ENCODE measurements at regions not wholly inside any gene's neighbourhood (a gene's known extent, or its start where the extent isn't known, plus 50 kb on each side); places are given as distances from the start of the nearest gene placed in this dataset.

- TF ChIP-seq, protein P1, sequence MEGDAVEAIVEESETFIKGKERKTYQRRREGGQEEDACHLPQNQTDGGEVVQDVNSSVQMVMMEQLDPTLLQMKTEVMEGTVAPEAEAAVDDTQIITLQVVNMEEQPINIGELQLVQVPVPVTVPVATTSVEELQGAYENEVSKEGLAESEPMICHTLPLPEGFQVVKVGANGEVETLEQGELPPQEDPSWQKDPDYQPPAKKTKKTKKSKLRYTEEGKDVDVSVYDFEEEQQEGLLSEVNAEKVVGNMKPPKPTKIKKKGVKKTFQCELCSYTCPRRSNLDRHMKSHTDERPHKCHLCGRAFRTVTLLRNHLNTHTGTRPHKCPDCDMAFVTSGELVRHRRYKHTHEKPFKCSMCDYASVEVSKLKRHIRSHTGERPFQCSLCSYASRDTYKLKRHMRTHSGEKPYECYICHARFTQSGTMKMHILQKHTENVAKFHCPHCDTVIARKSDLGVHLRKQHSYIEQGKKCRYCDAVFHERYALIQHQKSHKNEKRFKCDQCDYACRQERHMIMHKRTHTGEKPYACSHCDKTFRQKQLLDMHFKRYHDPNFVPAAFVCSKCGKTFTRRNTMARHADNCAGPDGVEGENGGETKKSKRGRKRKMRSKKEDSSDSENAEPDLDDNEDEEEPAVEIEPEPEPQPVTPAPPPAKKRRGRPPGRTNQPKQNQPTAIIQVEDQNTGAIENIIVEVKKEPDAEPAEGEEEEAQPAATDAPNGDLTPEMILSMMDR (conservative IDR thresholded peaks at IDR 0.05; ENCODE audit: low read depth, low read length), result no peak
- TF ChIP-seq FOS (IDR thresholded peaks at IDR 0.05; ENCODE audit: low read depth, low read length) (no peak), MAFK (IDR thresholded peaks at IDR 0.05; ENCODE audit: low read depth, low read length) (no peak), POLR2A (IDR thresholded peaks at IDR 0.05; ENCODE audit: low read depth, low read length) (no peak)
- Histone ChIP-seq H2AK5ac (ENCODE audit: low read depth, low read length) (no peak overlapping the region), H3K4me1 (ENCODE audit: control insufficient read depth, insufficient read depth, low read length) (peaks cover 6% of the 10 kb centered on the region; the same call in 1 of the 2 replicates), H3K4ac (ENCODE audit: low read depth, low read length) (no peak overlapping the region), H2BK5ac (ENCODE audit: low read depth, low read length, poor library complexity, severe bottlenecking) (no peak overlapping the region), H3K27me3 (ENCODE audit: control insufficient read depth, insufficient read depth, low read length) (no peaks in the 10 kb centered on the region), H3K23ac (ENCODE audit: low read depth, low read length) (no peak overlapping the region), H4K8ac (ENCODE audit: low read depth in 2 of 2, low read length in 2 of 2) (no peak overlapping the region), H3K9me1 (ENCODE audit: insufficient read depth, low read length) (peaks cover 4% of the 10 kb centered on the region; the same call in 1 of the 2 replicates), H3K36me3 (ENCODE audit: control insufficient read depth, insufficient read depth, low read length) (no peaks in the 10 kb centered on the region), H4K5ac (ENCODE audit: low read depth, low read length) (no peak overlapping the region), H3K79me1 (ENCODE audit: low read depth in 1 of 2, low read length in 2 of 2) (no peaks in the 10 kb centered on the region), H3K9me3 (ENCODE audit: control insufficient read depth, insufficient read depth, low read length) (no peaks in the 10 kb centered on the region), H3K27ac (ENCODE audit: insufficient read depth, low read length) (no peak overlapping the region), H3K14ac (replicated peaks; ENCODE audit: low read depth, low read length) (no peak overlapping the region), H3K4me2 (ENCODE audit: low read depth, low read length) (no peak overlapping the region), H3K4me3 (ENCODE audit: insufficient read depth, low read depth, low read length) (no peak overlapping the region), H2BK120ac (ENCODE audit: low read depth, low read length) (no peak overlapping the region), H4K20me1 (ENCODE audit: insufficient read depth, low read length) (no peaks in the 10 kb centered on the region), H3K18ac (ENCODE audit: low read depth, low read length) (no peak overlapping the region), H2BK20ac (ENCODE audit: low read depth, low read length) (no peak overlapping the region), H2AK9ac (replicated peaks; ENCODE audit: low read depth, low read length, poor library complexity) (no peak overlapping the region), H2AFZ (replicated peaks; ENCODE audit: low read length, poor library complexity) (no peak overlapping the region), H3K56ac (ENCODE audit: extremely low read depth, insufficient read depth, low read length) (no peak overlapping the region), H2BK15ac (ENCODE audit: low read depth, low read length) (no peak overlapping the region), H4K91ac (ENCODE audit: insufficient read depth, low read depth, low read length) (no peak overlapping the region), H3K9ac (ENCODE audit: low read depth, low read length) (no peak overlapping the region)
- intact Hi-C loops (cut with micrococcal nuclease), result no loop called here
- CTCF ChIA-PET, result no interaction called here
- no TSS peak for BruUV-seq (replicated peaks)
- POLR2A ChIA-PET (ENCODE audit: unreplicated experiment), result no interaction called here
- dilution Hi-C loops (cut with HindIII; ENCODE audit: low sequenced_read_pairs, unreplicated experiment), result no loop called here
- no CpG with 5 or more reads among the region's 2 CpGs for WGBS, 2 experiments (ENCODE audit: extremely low coverage in 2 of 2, insufficient read length in 1 of 2)
- ATAC-seq (ENCODE audit: low read depth), result no peak
- no peak for DNase-seq
- in situ Hi-C loops (cut with MboI; ENCODE audit: low sequenced_read_pairs), result no loop called here
These were observed 552.7 kb upstream of the TENM3 start for GRCh38 chr4:181690498-181690897.

All from IMR-90 (cell line).